ENCODE measurements at regions not wholly inside any gene's neighbourhood (a gene's known extent, or its start where the extent isn't known, plus 50 kb on each side); places are given as distances from the start of the nearest gene placed in this dataset.

GRCh38 chr6:87995461-87995860 is 52.2 kb upstream of the SPACA1 start:
- no peaks in the 10 kb centered on the region for H3K27me3 ChIP-seq (ENCODE audit: control insufficient read depth, insufficient read depth, low read length, poor library complexity, severe bottlenecking)
- DNase-seq = no peak
- Mint-ChIP-seq H3K9me3 (no peaks in the 10 kb centered on the region), H3K4me3 (no peak overlapping the region), H3K4me1 (peaks cover 11% of the 10 kb centered on the region), H3K27me3 (ENCODE audit: insufficient read depth) (no peaks in the 10 kb centered on the region), H3K27ac (no peak overlapping the region), H3K36me3 (ENCODE audit: low read depth) (no peaks in the 10 kb centered on the region)
- H3K4me1 ChIP-seq (ENCODE audit: control insufficient read depth, insufficient read depth, low read length) = no peaks in the 10 kb centered on the region
- H3K4me3 ChIP-seq (ENCODE audit: low read length) = no peak overlapping the region
- H3K9ac ChIP-seq (ENCODE audit: extremely low read depth, low read length, poor library complexity, severe bottlenecking) = no peak overlapping the region
- peak overlapping the region; percentile 56 for H3K27ac ChIP-seq (ENCODE audit: low read depth, low read length)
- WGBS, 2 experiments (ENCODE audit: insufficient coverage in 1 of 2, insufficient read length in 1 of 2) = 80 to 91% methylated on average over 3 to 7 of the region's 7 CpGs
- H3K36me3 ChIP-seq (ENCODE audit: control insufficient read depth, insufficient read depth, low read length) = no peaks in the 10 kb centered on the region
- H3K9me3 ChIP-seq (ENCODE audit: control insufficient read depth, low read length) = no peaks in the 10 kb centered on the region
- no peak for TF ChIP-seq CTCF (conservative IDR thresholded peaks at IDR 0.05)

DNA sequence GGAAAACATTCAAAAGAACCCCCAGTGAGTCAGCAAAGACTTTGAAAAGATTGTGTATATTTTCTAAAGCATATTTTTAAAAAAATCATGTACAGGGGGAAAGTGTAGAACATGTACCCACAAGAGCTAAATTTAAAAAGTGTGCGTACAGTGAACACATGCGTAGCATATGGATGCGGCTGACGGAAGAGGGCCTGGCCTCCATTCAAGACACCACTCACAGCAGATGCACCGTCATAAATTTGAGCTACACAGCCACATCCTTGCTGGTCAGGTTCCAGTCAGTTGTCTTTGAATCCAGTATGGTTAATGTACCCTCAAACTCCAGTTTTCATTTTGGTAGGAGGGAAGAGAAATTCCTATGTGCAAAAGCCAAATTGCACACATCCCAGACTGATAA is 54.3 kb upstream of the SPACA1 start:
- no peak overlapping the region for H3K27ac Mint-ChIP-seq
- Histone ChIP-seq H3K9ac (ENCODE audit: extremely low read depth, low read length, poor library complexity, severe bottlenecking) (no peak overlapping the region), H3K27ac (ENCODE audit: low read depth, low read length) (no peak overlapping the region), H3K4me1 (ENCODE audit: control insufficient read depth, insufficient read depth, low read length) (no peaks in the 10 kb centered on the region), H3K4me3 (ENCODE audit: low read length) (no peak overlapping the region), H3K9me3 (ENCODE audit: control insufficient read depth, low read length) (no peaks in the 10 kb centered on the region), H3K36me3 (ENCODE audit: control insufficient read depth, insufficient read depth, low read length) (no peaks in the 10 kb centered on the region), H3K27me3 (ENCODE audit: control insufficient read depth, insufficient read depth, low read length, poor library complexity, severe bottlenecking) (no peaks in the 10 kb centered on the region)
- DNase-seq = no peak
- H3K9me3 Mint-ChIP-seq = no peaks in the 10 kb centered on the region
- H3K4me1 Mint-ChIP-seq = peaks cover 11% of the 10 kb centered on the region
- H3K36me3 Mint-ChIP-seq (ENCODE audit: low read depth) = no peaks in the 10 kb centered on the region
- 96 to 100% methylated on average over 4 to 5 of the region's 5 CpGs for WGBS, 2 experiments (ENCODE audit: insufficient coverage in 1 of 2, insufficient read length in 1 of 2)
- TF ChIP-seq CTCF (conservative IDR thresholded peaks at IDR 0.05) = no peak
- H3K27me3 Mint-ChIP-seq (ENCODE audit: insufficient read depth) = no peaks in the 10 kb centered on the region
- H3K4me3 Mint-ChIP-seq = no peak overlapping the region

GRCh38 chr6:87990871-87991270 is 56.8 kb upstream of the SPACA1 start:
- Mint-ChIP-seq H3K4me1 (peaks cover 9% of the 10 kb centered on the region), H3K27ac (no peak overlapping the region), H3K36me3 (ENCODE audit: low read depth) (no peaks in the 10 kb centered on the region), H3K27me3 (ENCODE audit: insufficient read depth) (no peaks in the 10 kb centered on the region), H3K9me3 (no peaks in the 10 kb centered on the region), H3K4me3 (no peak overlapping the region)
- Histone ChIP-seq H3K9me3 (ENCODE audit: control insufficient read depth, low read length) (no peaks in the 10 kb centered on the region), H3K4me1 (ENCODE audit: control insufficient read depth, insufficient read depth, low read length) (no peaks in the 10 kb centered on the region), H3K27ac (ENCODE audit: low read depth, low read length) (peak overlapping the region; percentile 48), H3K9ac (ENCODE audit: extremely low read depth, low read length, poor library complexity, severe bottlenecking) (no peak overlapping the region), H3K27me3 (ENCODE audit: control insufficient read depth, insufficient read depth, low read length, poor library complexity, severe bottlenecking) (no peaks in the 10 kb centered on the region), H3K4me3 (ENCODE audit: low read length) (no peak overlapping the region), H3K36me3 (ENCODE audit: control insufficient read depth, insufficient read depth, low read length) (no peaks in the 10 kb centered on the region)
- 83 to 88% methylated on average over 3 of the region's 3 CpGs for WGBS, 2 experiments (ENCODE audit: insufficient coverage in 1 of 2, insufficient read length in 1 of 2)
- no peak for TF ChIP-seq CTCF (conservative IDR thresholded peaks at IDR 0.05)
- DNase-seq = no peak

All from endodermal cell (in vitro differentiated cells).